Epidermal melanocyte (primary cell): ENCODE measurements at regions not wholly inside any gene's neighbourhood (a gene's known extent, or its start where the extent isn't known, plus 50 kb on each side); places are given as distances from the start of the nearest gene placed in this dataset.
"Not testable (repeated sequence)": the region's sequence is repeated elsewhere in the genome, so short reads cannot be mapped to it uniquely, and the experiment has no call there.

ENCODE experiments used
- DNase-seq: peaks from one replicate; pipeline ENCODE4 v3.0.0; 2011; ENCODE audit warnings: low spot score; ENCODE audit not compliant: insufficient read length

DNA sequence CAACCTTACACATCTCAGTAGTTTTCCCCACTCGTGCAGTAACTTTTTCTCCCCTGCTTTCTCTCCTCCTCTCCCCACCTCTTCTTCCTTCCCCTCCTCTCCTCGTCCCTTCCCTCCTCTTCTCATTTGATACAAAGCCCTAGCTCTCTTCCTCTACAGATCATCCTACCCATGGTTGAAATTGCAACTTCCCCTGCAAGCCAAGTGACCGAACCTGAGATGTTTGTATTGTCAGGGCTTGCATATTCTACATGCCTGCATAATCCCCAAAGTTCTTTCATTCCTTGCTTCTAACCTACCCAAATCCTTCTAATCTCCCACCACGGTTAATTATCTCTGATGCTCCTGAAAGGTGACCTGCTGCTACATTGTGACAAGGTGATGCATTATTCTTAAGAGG, 408.6 kb upstream of the AMELY start:
- not testable (repeated sequence) for DNase-seq

DNA sequence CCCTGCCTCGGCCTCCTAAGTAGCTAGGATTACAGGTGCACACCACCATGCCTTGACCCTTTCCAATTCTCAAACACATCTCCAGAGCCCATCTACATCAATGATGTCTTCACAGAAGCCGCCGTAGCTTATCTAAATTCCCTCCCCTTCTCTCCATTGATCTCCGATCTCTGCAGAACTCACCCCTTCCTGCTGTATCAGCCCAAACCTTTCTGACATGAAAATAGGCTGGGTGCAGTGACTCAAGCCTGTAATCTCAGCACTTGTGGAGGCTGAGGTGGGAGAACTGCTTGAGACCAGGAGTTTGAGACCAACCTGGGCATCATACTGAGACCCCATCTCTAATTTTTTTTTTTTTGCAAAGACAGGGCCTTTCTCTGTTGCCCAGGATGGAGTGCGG, 406.6 kb upstream of the AMELY start:
- no peak for DNase-seq

- no peak for DNase-seq
These were observed 406.0 kb upstream of the AMELY start for GRCh38 chrY:7317571-7317970.

DNA sequence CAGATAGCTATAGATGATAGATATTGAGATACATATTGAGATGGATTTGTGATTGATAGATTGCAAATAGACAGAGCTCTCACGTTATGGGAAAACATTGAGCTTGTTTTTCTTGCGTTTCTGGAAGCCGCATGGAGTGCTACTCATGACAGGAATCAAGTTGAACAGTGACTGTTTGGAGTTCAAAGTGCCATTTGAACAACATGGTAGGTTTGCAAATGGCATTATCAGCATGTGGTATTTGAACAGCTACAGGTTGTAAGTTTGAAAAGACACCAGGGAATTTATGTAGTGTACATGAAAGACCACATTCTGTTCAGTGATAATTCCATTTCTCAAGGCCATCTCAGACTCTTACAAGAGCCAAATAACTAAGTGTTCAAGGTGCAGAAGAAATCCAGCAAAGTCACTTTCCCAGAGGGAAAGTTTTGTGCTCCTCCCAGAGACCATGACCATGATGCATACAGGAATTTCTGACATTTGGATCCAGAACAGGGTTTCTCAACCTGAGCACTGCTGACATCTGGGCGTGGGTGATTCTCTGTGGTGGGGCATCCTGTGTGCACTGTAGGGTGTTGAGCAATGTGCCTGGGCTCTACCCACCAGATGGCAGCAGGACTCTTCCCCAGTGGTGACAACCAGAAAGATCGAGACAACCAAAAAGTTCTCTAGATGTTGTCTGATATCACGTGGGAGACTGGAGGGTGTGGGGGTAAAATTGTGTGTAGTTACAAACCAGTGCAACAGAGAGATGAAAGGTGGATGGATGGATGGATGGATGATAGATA, 399.1 kb upstream of the AMELY start:
- DNase-seq = no peak

DNA sequence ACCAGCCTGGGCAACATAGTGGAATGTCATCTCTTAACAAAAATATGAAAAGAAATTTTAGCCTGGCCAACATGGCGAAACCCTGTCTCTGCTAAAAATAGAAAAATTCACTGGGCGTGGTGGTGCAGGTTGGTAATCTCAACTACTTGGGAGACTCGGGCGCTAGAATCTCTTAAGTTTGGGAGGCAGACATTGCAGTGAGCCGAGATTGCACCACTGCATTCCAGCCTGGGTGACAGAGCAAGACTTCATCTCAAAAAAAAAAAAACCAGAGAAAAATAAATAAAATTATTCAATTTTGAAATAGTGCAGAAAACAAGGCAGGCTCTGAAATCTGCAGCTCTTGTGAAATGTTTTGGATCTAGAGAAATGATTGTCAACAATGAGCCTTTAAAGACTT, 397.3 kb upstream of the AMELY start:
- DNase-seq = no peak

DNA sequence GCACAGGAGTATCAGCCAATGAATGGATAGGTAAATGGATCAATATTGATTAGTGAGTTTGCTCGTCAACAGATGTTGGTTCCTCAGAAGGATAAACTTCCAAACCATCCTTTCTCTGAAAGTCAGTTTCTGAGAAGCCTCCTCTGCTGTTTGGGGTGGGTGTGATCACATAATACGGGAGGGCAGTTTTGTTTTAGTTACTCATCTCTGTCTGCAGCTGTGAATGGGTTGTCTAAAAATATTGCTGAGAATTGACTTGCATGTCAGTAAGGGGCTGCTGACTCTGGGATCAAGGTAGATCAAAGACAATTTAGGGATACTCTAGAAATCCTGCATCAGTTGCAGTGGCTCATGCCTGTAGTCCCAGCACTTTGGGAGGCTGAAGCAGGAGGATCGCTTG, 390.8 kb upstream of the AMELY start:
- no peak for DNase-seq

DNA sequence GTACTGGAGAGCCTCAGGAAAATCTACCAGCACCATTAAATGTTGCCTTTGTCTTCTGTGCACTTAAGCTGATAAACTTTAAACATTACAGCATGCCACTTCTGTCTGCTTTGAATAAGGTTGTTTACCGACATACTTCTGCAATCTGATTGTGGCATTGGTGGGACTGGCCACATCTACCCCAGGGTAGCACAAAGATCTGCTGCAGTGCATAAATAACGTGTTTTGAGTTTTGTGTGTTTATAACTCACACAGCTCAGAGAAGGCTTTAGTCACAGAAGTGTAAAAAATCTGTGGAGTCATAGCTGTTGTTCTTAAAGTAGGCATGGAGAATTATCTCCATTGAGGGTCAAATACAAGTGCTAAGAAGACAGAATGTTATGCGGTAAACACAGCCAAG, 388.4 kb upstream of the AMELY start:
- DNase-seq = no peak

DNA sequence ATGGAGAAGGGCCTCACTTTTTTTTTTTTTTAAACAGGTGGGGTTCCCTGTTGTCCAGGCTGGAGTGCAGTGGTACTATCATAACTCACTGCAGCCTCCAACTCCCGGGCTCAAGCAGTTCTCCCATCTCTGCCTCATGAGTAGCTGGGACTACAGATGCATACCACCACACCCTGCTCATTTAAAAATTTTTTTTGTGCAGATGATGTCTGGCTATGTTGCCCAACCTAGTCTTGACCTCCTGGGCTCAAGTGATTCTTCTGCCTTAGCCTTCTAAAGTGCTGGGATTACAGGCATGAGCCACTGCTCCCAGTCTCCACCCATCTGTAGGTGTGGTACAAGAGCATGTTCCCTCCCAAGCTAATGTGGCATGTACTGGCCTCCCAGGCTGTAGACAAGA, 380.6 kb upstream of the AMELY start:
- DNase-seq = no peak

- no peak for DNase-seq
These were observed 378.6 kb upstream of the AMELY start for GRCh38 chrY:7289889-7290833.

DNA sequence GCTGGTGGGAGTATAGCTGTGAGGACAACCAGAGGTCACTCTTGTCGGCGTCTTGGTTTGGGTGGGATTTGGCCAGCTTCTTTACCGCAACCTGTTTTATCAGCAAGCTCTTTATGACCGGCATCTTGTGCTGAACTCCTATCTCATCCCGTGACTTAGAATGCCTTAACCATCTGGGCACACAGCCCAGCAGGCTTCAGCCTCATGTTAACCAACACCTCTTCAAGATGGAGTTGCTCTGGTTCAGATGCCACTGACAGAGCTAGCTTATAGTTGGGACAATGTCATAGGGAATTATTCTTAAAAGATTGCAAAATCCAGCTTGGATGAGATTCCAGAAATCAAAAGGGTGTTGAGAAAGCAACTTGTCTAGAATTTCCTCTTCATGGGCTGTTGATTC, 377.1 kb upstream of the AMELY start:
- no peak for DNase-seq

- DNase-seq = not testable (repeated sequence)
These were observed 376.4 kb upstream of the AMELY start for GRCh38 chrY:7287963-7288362.

DNA sequence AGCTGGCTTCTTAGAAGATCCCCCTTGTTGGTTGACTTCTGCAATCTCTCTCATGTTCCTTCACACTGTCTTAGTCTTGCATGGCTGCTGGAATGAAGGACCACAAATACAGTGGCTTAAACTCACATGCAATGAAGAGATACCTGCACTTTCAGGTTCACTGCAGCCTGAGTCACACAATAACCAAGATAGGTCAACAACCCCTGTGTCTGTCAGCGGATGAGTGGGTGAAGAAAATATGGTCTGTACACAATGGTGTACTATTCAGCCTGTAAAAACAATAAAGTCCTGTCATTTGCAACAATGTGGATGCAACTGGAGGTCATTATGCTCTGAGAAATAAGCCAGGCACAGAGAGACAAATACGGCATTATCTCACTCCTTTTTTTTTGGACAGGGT, 373.8 kb upstream of the AMELY start:
- no peak for DNase-seq

- DNase-seq = no peak
These were observed 371.4 kb upstream of the AMELY start for GRCh38 chrY:7283001-7283400.

DNA sequence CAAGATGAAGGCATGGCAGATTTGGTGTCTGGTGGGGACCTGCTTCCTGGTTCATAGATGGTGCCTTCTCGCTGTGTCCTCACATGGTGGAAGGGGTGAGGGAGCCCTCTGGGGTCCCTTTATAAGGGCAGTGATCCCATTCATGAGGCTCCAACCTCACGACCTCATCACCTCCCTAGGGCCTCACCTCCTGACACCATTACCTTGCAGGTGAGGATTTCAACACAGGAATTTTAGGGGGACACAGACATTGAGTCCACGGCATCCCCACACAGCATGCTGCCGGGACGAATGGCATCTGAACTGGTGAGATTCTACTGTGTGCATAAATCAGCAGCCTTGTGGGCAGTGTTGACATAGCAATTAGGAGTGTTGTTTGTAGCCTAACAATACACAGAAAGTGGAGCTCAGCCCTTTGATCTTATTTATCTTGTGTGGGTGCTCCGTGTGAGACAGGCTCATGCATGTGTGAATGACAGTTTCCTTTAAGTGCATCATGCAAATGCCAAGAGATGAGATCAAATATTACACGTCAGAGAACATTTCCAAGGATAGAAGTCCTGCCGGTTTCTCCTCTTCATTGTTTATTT, 368.7 kb upstream of the AMELY start:
- not testable (repeated sequence) for DNase-seq

GRCh38 chrY:7275751-7276150, 364.2 kb upstream of the AMELY start:
- DNase-seq = no peak

DNA sequence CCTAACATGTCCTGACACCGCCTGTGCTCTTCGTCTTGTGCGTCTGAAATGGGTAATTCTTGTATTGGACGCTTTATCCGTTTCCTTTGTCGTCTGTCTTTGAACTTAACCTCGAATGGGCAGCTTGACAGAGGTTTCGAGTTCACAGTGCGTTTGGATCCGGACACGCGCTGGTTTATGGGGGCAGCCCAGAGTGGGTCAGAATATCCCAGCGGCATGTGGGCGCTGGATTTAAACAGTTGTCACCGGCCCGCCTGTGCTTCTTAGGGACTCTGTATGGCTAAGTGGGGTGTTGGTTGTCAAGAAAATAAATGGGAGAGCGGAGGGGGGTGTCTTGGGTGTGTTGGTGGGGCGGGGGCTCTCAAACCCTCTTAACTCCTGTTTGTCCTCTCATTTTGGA, 363.5 kb upstream of the AMELY start:
- no peak for DNase-seq

DNA sequence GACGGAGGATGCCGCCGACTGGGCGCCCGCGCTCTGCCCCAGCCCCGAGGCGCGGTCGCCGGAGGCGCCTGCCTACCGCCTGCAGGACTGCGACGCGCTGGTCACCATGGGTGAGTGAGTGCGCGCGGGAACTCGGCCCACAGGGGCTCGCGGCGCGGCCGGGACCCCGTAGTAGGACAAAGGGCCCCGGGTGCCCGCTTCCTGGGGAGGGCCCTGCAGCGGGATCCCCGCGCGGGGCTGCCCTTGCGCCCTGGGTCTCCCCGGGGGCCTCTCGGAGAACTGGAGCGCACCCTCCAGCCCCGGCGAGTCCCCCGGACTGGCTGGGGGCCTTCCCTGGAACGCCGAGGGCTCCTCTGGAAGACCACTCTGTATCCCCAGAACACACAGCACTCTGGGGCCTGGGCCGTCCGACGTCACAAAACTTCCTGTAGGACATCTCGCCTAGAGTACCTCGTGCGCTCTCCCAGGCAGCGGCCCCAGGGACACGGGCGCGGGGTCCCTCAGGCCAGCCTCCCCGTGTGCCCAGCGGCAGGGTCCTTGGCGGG, 362.9 kb upstream of the AMELY start:
- DNase-seq = no peak

DNA sequence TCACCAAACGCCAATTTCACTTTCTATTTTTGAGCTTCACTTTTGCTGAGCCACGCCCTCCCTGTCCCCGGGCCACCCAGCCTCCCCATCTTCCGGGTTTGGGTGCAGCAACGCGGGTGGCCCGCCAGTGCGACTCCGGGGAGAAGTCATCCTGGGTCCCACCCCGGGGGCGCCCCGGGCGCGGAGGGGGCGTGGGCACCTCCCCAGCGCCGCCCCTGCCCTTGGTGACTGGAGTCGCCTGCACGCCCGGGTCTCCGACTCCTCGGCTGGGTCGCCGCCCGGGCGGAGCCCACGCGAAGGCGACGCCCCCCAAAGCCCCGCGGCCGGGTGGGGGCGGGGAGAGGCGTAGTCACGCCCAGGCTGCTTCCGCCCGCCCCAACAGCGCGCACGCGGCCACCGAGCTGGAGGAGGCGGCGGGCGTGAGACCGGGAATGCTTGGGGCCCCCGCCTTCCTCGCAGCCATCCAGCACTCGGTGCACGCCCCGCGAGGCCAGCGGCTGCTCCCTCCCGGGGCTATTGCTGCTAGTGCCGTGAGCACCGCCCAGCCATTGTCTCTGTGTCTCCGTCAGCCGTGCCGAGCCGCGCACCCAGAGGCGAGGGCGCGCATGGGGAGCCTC, 362.1 kb upstream of the AMELY start:
- DNase-seq = peak; percentile 67

DNA sequence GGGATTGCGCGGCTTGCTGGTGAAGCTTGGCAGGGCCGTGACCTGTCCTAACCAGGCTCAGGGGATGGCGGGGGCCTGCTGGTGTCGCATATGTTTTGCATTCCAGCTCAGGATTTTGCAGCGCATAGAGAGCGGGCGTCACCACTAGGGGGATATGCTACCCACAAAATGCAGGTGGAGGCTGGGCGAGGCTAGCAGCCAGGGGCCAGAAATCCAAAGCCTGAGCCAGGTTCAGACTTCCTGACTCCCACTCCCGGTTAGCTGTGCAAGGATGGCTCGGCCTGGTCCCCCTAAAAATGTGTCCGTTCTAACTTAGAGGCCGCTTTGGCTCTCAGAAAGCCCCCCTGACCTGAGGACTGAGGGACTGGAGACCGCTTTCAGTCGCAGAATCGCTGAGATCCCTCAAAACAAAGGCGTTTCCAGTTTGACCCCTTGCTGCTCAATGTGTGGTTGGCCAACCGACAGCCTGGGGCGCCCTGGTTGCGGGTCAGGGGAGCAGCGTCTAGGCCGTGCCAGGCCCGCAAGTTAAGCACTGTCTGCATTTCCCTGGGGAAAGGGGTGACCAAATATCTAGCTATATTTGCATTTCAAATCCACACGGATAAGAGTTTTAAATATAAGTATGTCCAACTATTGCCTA, 361.1 kb upstream of the AMELY start:
- DNase-seq = peak; percentile 52

- DNase-seq = no peak
These were observed 352.2 kb upstream of the AMELY start for GRCh38 chrY:7263773-7264172.

DNA sequence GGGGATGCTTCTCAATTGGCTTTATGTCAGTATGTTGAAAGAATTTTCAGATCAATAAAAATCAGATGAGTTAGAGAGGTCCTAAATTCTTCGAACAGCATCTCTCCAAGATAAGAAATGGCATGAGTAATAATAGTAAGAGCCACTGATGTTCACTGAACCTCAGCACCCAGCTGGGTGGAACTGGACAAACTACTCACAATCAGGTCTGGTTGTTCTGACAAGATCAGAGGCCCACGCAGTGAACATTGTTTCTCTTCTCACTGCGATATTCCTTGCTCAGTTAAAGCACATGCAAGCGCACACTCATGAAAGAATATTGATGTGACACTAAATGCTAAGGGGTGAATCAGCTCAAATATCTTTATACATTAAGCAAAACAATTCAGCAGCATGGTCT, 351.0 kb upstream of the AMELY start:
- DNase-seq = no peak
